Lung (tissue), 11 donors: ENCODE measurements at regions not wholly inside any gene's neighbourhood (a gene's known extent, or its start where the extent isn't known, plus 50 kb on each side); places are given as distances from the start of the nearest gene placed in this dataset.

Experiments used
- ATAC-seq: fragments of 200-7000 bp; cut with Tn5 transposase; one replicate; pipeline ENCODE4 v1.9.1; 2020; ENCODE audit warnings: moderate number of reproducible peaks; ENCODE audit not compliant: insufficient read depth, low FRiP score
- DNase-seq, 3 donors: peaks; one replicate each; pipeline ENCODE4 v3.0.0-alpha.2; 2013 to 2017
- H3K27ac ChIP-seq, 2 donors: one replicate each; pipeline ENCODE4 v1.5.1; 2013; ENCODE audit warnings: mild to moderate bottlenecking in 2 of 2, moderate library complexity in 2 of 2, control low read depth in 1 of 2, inconsistent platforms in 1 of 2, low read depth in 1 of 2, low read length in 1 of 2
- H3K27me3 ChIP-seq, 3 donors: one replicate each; pipeline ENCODE4 v1.5.1; 2013; ENCODE audit warnings: low read length in 2 of 3; ENCODE audit not compliant: control insufficient read depth in 3 of 3, insufficient read depth in 3 of 3
- H3K36me3 ChIP-seq, 4 donors: one replicate each; pipeline ENCODE4 v1.5.1; 2013; ENCODE audit warnings: low read length in 4 of 4, mild to moderate bottlenecking in 1 of 4, moderate library complexity in 1 of 4; ENCODE audit not compliant: control insufficient read depth in 4 of 4, insufficient read depth in 4 of 4
- H3K4me1 ChIP-seq, 5 donors: one replicate each; pipeline ENCODE4 v1.5.1; 2013; ENCODE audit warnings: low read length in 5 of 5, mild to moderate bottlenecking in 2 of 5, moderate library complexity in 1 of 5; ENCODE audit not compliant: control insufficient read depth in 5 of 5, insufficient read depth in 5 of 5
- H3K4me3 ChIP-seq: one replicate; pipeline ENCODE4 v1.5.1; 2013; ENCODE audit warnings: mild to moderate bottlenecking, control low read depth, moderate library complexity
- H3K9ac ChIP-seq, 2 donors: one replicate each; pipeline ENCODE4 v1.5.1; 2013; ENCODE audit warnings: low read length in 2 of 2, control low read depth in 1 of 2; ENCODE audit not compliant: insufficient read depth in 1 of 2
- H3K9me3 ChIP-seq, 4 donors: one replicate each; pipeline ENCODE4 v1.5.1; 2013; ENCODE audit warnings: low read length in 3 of 4, mild to moderate bottlenecking in 1 of 4, moderate library complexity in 1 of 4; ENCODE audit not compliant: control insufficient read depth in 4 of 4, insufficient read depth in 3 of 4
- WGBS, 2 donors: extraction: QIAGEN DNeasy Blood & Tissue Kit; methylation state at CpG; one replicate each; pipeline ENCODE4 v1.1.7; 2013; 5-methylcytosine and 5-hydroxymethylcytosine counted together
- TF ChIP-seq, protein P1 (sequence below): IDR thresholded peaks from 2 replicates; pipeline ENCODE4 v1.5.1; 2012; ENCODE audit warnings: mild to moderate bottlenecking; ENCODE audit errors: control extremely low read depth, extremely low read depth
- donor health status: control.
- donor health status: control.
- donor health status: Bipolar disorder and iron deficiency.
- donor health status: healthy.
- donor health status: DM: yes; HTN: yes; CAD: no.

DNA sequence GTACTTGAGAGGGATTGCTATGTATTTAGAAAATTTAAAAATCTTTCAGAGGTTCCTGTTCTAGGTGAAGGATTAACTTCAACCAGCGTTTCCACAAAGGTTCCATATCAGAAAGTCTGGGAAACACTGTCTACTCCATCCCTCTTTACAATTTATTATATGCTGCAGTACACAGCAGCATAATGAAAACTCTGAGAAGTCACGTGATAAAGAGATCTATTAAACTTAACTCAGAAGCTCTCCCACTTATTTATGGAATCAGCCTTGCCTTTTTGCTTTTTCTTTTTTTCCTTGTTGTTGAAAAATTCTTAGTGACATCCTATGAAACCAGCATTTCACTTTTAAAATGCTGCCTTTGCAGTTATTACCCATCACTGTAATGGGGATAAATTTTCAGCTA, 186.2 kb downstream of the ACER2 start:
- Histone ChIP-seq H3K9ac (no peak overlapping the region), H3K4me1 (no peaks in the 10 kb centered on the region), H3K27me3 (no peaks in the 10 kb centered on the region), H3K4me3 (no peak overlapping the region), H3K9me3 (no peaks in the 10 kb centered on the region), H3K27ac (no peak overlapping the region), H3K36me3 (no peaks in the 10 kb centered on the region)
- DNase-seq: no peak
- ATAC-seq: no peak
- TF ChIP-seq, protein P1, sequence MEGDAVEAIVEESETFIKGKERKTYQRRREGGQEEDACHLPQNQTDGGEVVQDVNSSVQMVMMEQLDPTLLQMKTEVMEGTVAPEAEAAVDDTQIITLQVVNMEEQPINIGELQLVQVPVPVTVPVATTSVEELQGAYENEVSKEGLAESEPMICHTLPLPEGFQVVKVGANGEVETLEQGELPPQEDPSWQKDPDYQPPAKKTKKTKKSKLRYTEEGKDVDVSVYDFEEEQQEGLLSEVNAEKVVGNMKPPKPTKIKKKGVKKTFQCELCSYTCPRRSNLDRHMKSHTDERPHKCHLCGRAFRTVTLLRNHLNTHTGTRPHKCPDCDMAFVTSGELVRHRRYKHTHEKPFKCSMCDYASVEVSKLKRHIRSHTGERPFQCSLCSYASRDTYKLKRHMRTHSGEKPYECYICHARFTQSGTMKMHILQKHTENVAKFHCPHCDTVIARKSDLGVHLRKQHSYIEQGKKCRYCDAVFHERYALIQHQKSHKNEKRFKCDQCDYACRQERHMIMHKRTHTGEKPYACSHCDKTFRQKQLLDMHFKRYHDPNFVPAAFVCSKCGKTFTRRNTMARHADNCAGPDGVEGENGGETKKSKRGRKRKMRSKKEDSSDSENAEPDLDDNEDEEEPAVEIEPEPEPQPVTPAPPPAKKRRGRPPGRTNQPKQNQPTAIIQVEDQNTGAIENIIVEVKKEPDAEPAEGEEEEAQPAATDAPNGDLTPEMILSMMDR: no peak
- 82 to 87% methylated on average over 2 of the region's 2 CpGs for WGBS, 2 donors

DNA sequence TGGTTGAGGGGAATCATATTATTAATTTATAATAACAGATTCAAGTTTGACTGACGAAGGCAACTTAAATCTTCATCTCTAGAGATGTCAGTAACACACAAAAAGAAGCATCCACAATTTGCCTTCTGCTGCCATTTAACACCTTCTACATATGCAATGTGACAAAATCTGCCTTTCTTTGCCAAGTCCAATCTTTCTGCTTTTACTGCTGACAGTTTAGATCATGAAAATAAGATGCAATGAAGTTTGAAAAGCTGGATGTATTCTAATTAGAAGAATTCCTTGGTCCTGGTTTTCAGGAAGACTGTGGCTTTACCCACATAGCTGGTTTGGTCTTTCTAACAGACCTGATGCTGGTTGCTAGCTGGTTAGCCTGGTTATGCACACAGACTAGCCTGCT, 178.9 kb downstream of the ACER2 start:
- no peak for ATAC-seq
- H3K36me3 ChIP-seq: no peaks in the 10 kb centered on the region
- peaks cover 0 to 7% (median under 1%) of the 10 kb centered on the region in 4 donors for H3K9me3 ChIP-seq
- TF ChIP-seq, protein P1: no peak
- H3K4me1 ChIP-seq: no peaks in the 10 kb centered on the region
- no peak overlapping the region for H3K9ac ChIP-seq
- DNase-seq: no peak
- 92 to 94% methylated on average over 1 of the region's 1 CpG for WGBS, 2 donors
- no peaks in the 10 kb centered on the region for H3K27me3 ChIP-seq
- no peak overlapping the region for H3K4me3 ChIP-seq
- H3K27ac ChIP-seq: no peak overlapping the region

DNA sequence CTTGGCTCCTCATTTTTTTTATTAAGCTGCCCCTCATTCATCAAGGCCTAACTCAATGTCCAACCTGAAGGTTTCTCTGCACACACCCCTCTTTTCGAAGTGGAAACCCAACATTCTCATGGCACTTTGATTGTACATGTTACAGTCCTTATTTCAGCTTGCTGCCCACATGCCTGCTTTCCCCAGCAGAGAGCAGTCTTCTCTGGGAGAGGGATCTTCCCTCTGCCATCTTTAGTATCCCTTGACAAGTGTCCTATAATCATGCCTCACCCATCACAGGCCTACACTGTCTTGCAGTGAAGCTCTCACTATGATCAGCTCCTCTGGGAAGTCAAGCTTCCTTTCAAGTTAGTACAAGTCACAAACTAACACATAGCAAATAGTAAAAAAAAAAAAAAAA, 175.1 kb downstream of the ACER2 start:
- Histone ChIP-seq H3K9me3 (peaks cover 0 to 7% (median under 1%) of the 10 kb centered on the region in 4 donors), H3K36me3 (no peaks in the 10 kb centered on the region), H3K27ac (no peak overlapping the region), H3K27me3 (no peaks in the 10 kb centered on the region), H3K9ac (no peak overlapping the region), H3K4me3 (no peak overlapping the region), H3K4me1 (no peaks in the 10 kb centered on the region)
- 89 to 95% methylated on average over 1 of the region's 1 CpG for WGBS, 2 donors
- TF ChIP-seq, protein P1: no peak
- ATAC-seq (no peak), DNase-seq (no peak)

DNA sequence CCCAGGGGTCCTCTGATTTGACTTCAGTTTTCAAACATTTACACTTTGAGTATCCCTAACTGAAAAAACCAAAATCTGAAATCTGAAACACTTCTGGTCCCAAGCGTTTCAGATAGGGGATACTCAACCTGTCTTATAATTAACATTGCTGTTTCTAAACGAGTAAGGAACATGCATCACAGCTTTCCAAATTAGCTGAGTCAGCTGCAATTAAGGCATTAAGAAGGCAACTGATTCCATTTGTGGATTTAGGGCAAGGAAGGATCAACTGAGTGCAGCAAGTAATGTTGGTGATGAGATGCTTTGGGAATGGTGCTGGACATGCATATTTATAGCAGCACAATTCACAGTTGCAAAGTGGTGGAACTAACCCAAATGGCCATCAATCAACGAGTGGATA, 168.6 kb downstream of the ACER2 start:
- H3K27me3 ChIP-seq: no peaks in the 10 kb centered on the region
- H3K36me3 ChIP-seq: no peaks in the 10 kb centered on the region
- ATAC-seq (no peak), DNase-seq (no peak)
- no peak overlapping the region for H3K27ac ChIP-seq
- TF ChIP-seq, protein P1: no peak
- H3K9ac ChIP-seq: no peak overlapping the region
- H3K4me3 ChIP-seq: no peak overlapping the region
- H3K9me3 ChIP-seq: no peaks in the 10 kb centered on the region
- no peaks in the 10 kb centered on the region for H3K4me1 ChIP-seq
- WGBS, 2 donors: 76 to 82% methylated on average over 3 of the region's 3 CpGs
